ENCODE measurements at regions not wholly inside any gene's neighbourhood (a gene's known extent, or its start where the extent isn't known, plus 50 kb on each side); places are given as distances from the start of the nearest gene placed in this dataset.

- no peak for DNase-seq
These were observed 178.7 kb downstream of the SPRY1 start for GRCh38 chr4:123575291-123575690.

GRCh38 chr4:123577225-123577906 lies 180.8 kb downstream of the SPRY1 start:
- DNase-seq: no peak

GRCh38 chr4:123578276-123579029 lies 181.9 kb downstream of the SPRY1 start:
- no peak for DNase-seq

GRCh38 chr4:123579961-123580360 lies 183.4 kb downstream of the SPRY1 start:
- no peak for DNase-seq

GRCh38 chr4:123580981-123581664 lies 184.5 kb downstream of the SPRY1 start:
- no peak for DNase-seq

GRCh38 chr4:123581802-123582201 lies 185.2 kb downstream of the SPRY1 start:
- no peak for DNase-seq

GRCh38 chr4:123583043-123583442 lies 186.4 kb downstream of the SPRY1 start:
- DNase-seq: no peak

- DNase-seq: no peak
These were observed 188.5 kb downstream of the SPRY1 start for GRCh38 chr4:123585111-123585510.

- no peak for DNase-seq
These were observed 191.4 kb downstream of the SPRY1 start for GRCh38 chr4:123587983-123588494.

GRCh38 chr4:123588631-123589241 lies 192.1 kb downstream of the SPRY1 start:
- peak in 1 of 14 donors; percentile 30 for DNase-seq

- DNase-seq: no peak
These were observed 192.7 kb downstream of the SPRY1 start for GRCh38 chr4:123589301-123589700.

- DNase-seq: no peak
These were observed 195.3 kb downstream of the SPRY1 start for GRCh38 chr4:123591875-123592274.

- no peak for DNase-seq
These were observed 197.1 kb downstream of the SPRY1 start for GRCh38 chr4:123593655-123594054.

GRCh38 chr4:123596805-123597204 lies 200.2 kb downstream of the SPRY1 start:
- DNase-seq: no peak

GRCh38 chr4:123597586-123597985 lies 201.0 kb downstream of the SPRY1 start:
- no peak for DNase-seq

GRCh38 chr4:123598331-123598730 lies 201.7 kb downstream of the SPRY1 start:
- DNase-seq: no peak

- DNase-seq: no peak
These were observed 202.7 kb downstream of the SPRY1 start for GRCh38 chr4:123599061-123599919.

GRCh38 chr4:123599920-123600810 lies 203.6 kb downstream of the SPRY1 start:
- peak in 12 of 14 donors; percentile 5 to 76 (median 49) for DNase-seq

- DNase-seq: no peak
These were observed 204.7 kb downstream of the SPRY1 start for GRCh38 chr4:123600987-123601904.

GRCh38 chr4:123602007-123602406 lies 205.4 kb downstream of the SPRY1 start:
- no peak for DNase-seq
